HepG2 (cell line): ENCODE measurements at regions not wholly inside any gene's neighbourhood (a gene's known extent, or its start where the extent isn't known, plus 50 kb on each side); places are given as distances from the start of the nearest gene placed in this dataset.

Experiments used
- ATAC-seq: fragments of 200-7000 bp; cut with Tn5 transposase; 3 replicates; pipeline ENCODE4 v1.9.1; 2020; ENCODE audit warnings: mild to moderate bottlenecking, moderate library complexity
- BruUV-seq: library from RNA; stranded (reverse); fragments of 400-500 nt; replicated peaks from 2 replicates; lab custom pipeline; 2021; lab: Mats Ljungman, UMichigan
- CTCF ChIA-PET: fragments of 300-600 bp; formaldehyde crosslinking; extraction: SDS; loops from one replicate; lab custom pipeline; 2021; ENCODE audit warnings: low total read pairs, inconsistent platforms, low intra/inter-chr PET ratio; lab: Yijun Ruan, JAX
- POLR2A ChIA-PET: fragments of 350-600 bp; sonication (Branson Sonifier 250); formaldehyde crosslinking; loops from one replicate; lab custom pipeline; 2020; ENCODE audit warnings: antibody characterized with exemption, inconsistent platforms; lab: Yijun Ruan, JAX
- DNase-seq: peaks from one replicate; pipeline ENCODE4 v3.0.0-alpha.2; 2015; ENCODE audit warnings: low spot score
- FAIRE-seq: peaks from 3 replicates; lab custom pipeline; 2011; peaks lifted over from hg19 to GRCh38; lab: Jason Lieb, UNC
- H2AFZ ChIP-seq: one replicate; pipeline ENCODE4 v1.6.1; 2011; ENCODE audit warnings: low read length, inconsistent platforms
- H3K27ac ChIP-seq: fragments of 300-600 bp; 3 replicates; pipeline ENCODE4 v1.8.0; 2011; ENCODE audit warnings: mixed run types, mild to moderate bottlenecking, mixed read lengths, low read length, inconsistent platforms; ENCODE audit not compliant: insufficient read depth; ENCODE audit errors: extremely low read length
- H3K27me3 ChIP-seq, 2 experiments: fragments of 200-600 bp in 1 of 2; 2 replicates in 1 of 2; 3 replicates in 1 of 2; pipeline versions ENCODE4 v1.6.0 to v1.8.0; 2011; ENCODE audit warnings: low read length in 2 of 2, mild to moderate bottlenecking in 2 of 2, moderate library complexity in 2 of 2, inconsistent platforms in 1 of 2; ENCODE audit not compliant: insufficient read depth in 2 of 2, control insufficient read depth in 1 of 2
- H3K36me3 ChIP-seq, 2 experiments: fragments of 200-600 bp in 1 of 2; replicated peaks in 1 of 2; 2 replicates in 1 of 2; 3 replicates in 1 of 2; pipeline versions ENCODE4 v1.5.1 to v1.8.0; 2011; ENCODE audit warnings: low read length in 2 of 2, inconsistent platforms in 1 of 2; ENCODE audit not compliant: insufficient read depth in 2 of 2, control insufficient read depth in 1 of 2
- H3K4me1 ChIP-seq: 2 replicates; pipeline ENCODE4 v1.5.1; 2012; ENCODE audit warnings: low read length, inconsistent platforms; ENCODE audit not compliant: insufficient read depth
- H3K4me2 ChIP-seq: 2 replicates; pipeline ENCODE4 v1.6.0; 2011; ENCODE audit warnings: low read depth, low read length, inconsistent platforms
- H3K4me3 ChIP-seq, 3 experiments: fragments of 200-600 bp in 1 of 3; sonication (generic), shearing (Covaris generic) in 1 of 3; replicated peaks in 1 of 3; 2 replicates each; pipeline ENCODE4 v1.5.1; 2011 to 2016; ENCODE audit warnings: low read length in 3 of 3, inconsistent platforms in 2 of 3, low read depth in 2 of 3, mild to moderate bottlenecking in 2 of 3, control low read depth in 1 of 3, mixed read lengths in 1 of 3; ENCODE audit not compliant: insufficient read depth in 1 of 3
- H3K79me2 ChIP-seq: one replicate; pipeline ENCODE4 v1.6.1; 2011; ENCODE audit warnings: low read length, inconsistent platforms; ENCODE audit not compliant: insufficient read depth
- H3K9ac ChIP-seq: 2 replicates; pipeline ENCODE4 v1.6.0; 2011; ENCODE audit warnings: mild to moderate bottlenecking, low read depth, low read length, inconsistent platforms; ENCODE audit not compliant: insufficient read depth
- H3K9me3 ChIP-seq: 2 replicates; pipeline ENCODE4 v1.5.1; 2012; ENCODE audit warnings: mild to moderate bottlenecking, low read length
- H4K20me1 ChIP-seq: 2 replicates; pipeline ENCODE4 v1.6.0; 2011; ENCODE audit warnings: inconsistent platforms, mild to moderate bottlenecking, low read length, moderate library complexity; ENCODE audit not compliant: insufficient read depth
- GPN1 ChIP-seq: sonication (generic); formaldehyde crosslinking; IDR thresholded peaks from 2 replicates; pipeline ENCODE4 v1.5.1; 2020; ENCODE audit warnings: missing genetic modification reagents, borderline replicate concordance
- KMT2B ChIP-seq: IDR thresholded peaks from 2 replicates; pipeline ENCODE4 v1.6.1; 2016; ENCODE audit warnings: missing genetic modification reagents, missing compliant biosample characterization
- MBD4 ChIP-seq: IDR thresholded peaks from 2 replicates; pipeline ENCODE4 v1.6.1; 2012; ENCODE audit warnings: low read length, inconsistent platforms, borderline replicate concordance
- MEIS2 ChIP-seq: sonication (generic); formaldehyde crosslinking; IDR thresholded peaks from 2 replicates; pipeline ENCODE4 v1.9.0; 2021; ENCODE audit warnings: mild to moderate bottlenecking, missing genetic modification reagents
- TBL1XR1 ChIP-seq: fragments of 150-350 bp; IDR thresholded peaks from 2 replicates; pipeline ENCODE4 v1.6.1; 2014; ENCODE audit warnings: borderline replicate concordance, low read length; ENCODE audit not compliant: partially characterized antibody
- TCF7L2 ChIP-seq: IDR thresholded peaks from 2 replicates; pipeline ENCODE4 v1.6.1; 2011; ENCODE audit warnings: mild to moderate bottlenecking, low read depth, low read length, moderate library complexity
- ZNF333 ChIP-seq: sonication (generic); formaldehyde crosslinking; IDR thresholded peaks from 2 replicates; pipeline ENCODE4 v1.4.0; 2020; ENCODE audit warnings: mild to moderate bottlenecking, missing genetic modification reagents, borderline replicate concordance
- ZNF557 ChIP-seq: sonication (generic); formaldehyde crosslinking; IDR thresholded peaks from 2 replicates; pipeline ENCODE4 v1.4.0; 2020; ENCODE audit warnings: missing genetic modification reagents
- ZNF629 ChIP-seq: sonication (generic); formaldehyde crosslinking; conservative IDR thresholded peaks from 2 replicates; pipeline ENCODE4 v1.5.0; 2020; ENCODE audit warnings: missing genetic modification reagents
- whole genome bisulfite sequencing: methylation state at CpG from one replicate; pipeline ENCODE4 v1.1.6; 2017; ENCODE audit warnings: low lambda C conversion rate; 5-methylcytosine and 5-hydroxymethylcytosine counted together
- in situ Hi-C: cut with HindIII; loops from 2 replicates; pipeline ENCODE4 v1.10.0; 2017; ENCODE audit warnings: low pct_unique_long_range_greater_than_20kb; ENCODE audit not compliant: extremely low pct_ligation_motif_present
- intact Hi-C: fragments of 100-400 bp; cut with micrococcal nuclease; formaldehyde crosslinking; loops from one replicate; pipeline ENCODE4 v1.10.0; 2022; ENCODE audit not compliant: unreplicated experiment
- TF ChIP-seq, protein P1 (sequence below): sonication (generic); formaldehyde crosslinking; IDR thresholded peaks from 2 replicates; pipeline ENCODE4 v1.9.0; 2021; ENCODE audit warnings: missing genetic modification reagents, borderline replicate concordance
- TF ChIP-seq, protein P2 (sequence below): sonication (generic); formaldehyde crosslinking; IDR thresholded peaks from 2 replicates; pipeline ENCODE4 v1.5.0; 2020; ENCODE audit warnings: mild to moderate bottlenecking, missing genetic modification reagents

DNA sequence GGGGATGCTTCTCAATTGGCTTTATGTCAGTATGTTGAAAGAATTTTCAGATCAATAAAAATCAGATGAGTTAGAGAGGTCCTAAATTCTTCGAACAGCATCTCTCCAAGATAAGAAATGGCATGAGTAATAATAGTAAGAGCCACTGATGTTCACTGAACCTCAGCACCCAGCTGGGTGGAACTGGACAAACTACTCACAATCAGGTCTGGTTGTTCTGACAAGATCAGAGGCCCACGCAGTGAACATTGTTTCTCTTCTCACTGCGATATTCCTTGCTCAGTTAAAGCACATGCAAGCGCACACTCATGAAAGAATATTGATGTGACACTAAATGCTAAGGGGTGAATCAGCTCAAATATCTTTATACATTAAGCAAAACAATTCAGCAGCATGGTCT lies 351.0 kb upstream of the AMELY start:
- ATAC-seq (no peak), FAIRE-seq (no peak), DNase-seq (no peak)
- Histone ChIP-seq H3K9ac (no peak overlapping the region), H2AFZ (no peak overlapping the region), H3K9me3 (no peaks in the 10 kb centered on the region), H3K27me3 (no peaks in the 10 kb centered on the region), H3K4me3 (no peak overlapping the region), H3K4me2 (no peak overlapping the region), H4K20me1 (no peaks in the 10 kb centered on the region), H3K36me3 (no peaks in the 10 kb centered on the region), H3K79me2 (no peaks in the 10 kb centered on the region), H3K4me1 (no peaks in the 10 kb centered on the region)
- BruUV-seq = no TSS peak
- WGBS = 92% methylated on average over 1 of the region's 4 CpGs
- in situ Hi-C loops (no loop called here), intact Hi-C loops (no loop called here)
- CTCF ChIA-PET = no interaction called here
- POLR2A ChIA-PET = no interaction called here
- TF ChIP-seq TCF7L2 = no peak
- no peak for TF ChIP-seq TBL1XR1
- no peak for TF ChIP-seq ZNF629
- no peak for TF ChIP-seq GPN1 (CRISPR knock-in tag)
- TF ChIP-seq MEIS2 (CRISPR knock-in tag) = no peak
- TF ChIP-seq, protein P1, sequence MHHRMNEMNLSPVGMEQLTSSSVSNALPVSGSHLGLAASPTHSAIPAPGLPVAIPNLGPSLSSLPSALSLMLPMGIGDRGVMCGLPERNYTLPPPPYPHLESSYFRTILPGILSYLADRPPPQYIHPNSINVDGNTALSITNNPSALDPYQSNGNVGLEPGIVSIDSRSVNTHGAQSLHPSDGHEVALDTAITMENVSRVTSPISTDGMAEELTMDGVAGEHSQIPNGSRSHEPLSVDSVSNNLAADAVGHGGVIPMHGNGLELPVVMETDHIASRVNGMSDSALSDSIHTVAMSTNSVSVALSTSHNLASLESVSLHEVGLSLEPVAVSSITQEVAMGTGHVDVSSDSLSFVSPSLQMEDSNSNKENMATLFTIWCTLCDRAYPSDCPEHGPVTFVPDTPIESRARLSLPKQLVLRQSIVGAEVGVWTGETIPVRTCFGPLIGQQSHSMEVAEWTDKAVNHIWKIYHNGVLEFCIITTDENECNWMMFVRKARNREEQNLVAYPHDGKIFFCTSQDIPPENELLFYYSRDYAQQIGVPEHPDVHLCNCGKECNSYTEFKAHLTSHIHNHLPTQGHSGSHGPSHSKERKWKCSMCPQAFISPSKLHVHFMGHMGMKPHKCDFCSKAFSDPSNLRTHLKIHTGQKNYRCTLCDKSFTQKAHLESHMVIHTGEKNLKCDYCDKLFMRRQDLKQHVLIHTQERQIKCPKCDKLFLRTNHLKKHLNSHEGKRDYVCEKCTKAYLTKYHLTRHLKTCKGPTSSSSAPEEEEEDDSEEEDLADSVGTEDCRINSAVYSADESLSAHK = no peak
- TF ChIP-seq, protein P2, sequence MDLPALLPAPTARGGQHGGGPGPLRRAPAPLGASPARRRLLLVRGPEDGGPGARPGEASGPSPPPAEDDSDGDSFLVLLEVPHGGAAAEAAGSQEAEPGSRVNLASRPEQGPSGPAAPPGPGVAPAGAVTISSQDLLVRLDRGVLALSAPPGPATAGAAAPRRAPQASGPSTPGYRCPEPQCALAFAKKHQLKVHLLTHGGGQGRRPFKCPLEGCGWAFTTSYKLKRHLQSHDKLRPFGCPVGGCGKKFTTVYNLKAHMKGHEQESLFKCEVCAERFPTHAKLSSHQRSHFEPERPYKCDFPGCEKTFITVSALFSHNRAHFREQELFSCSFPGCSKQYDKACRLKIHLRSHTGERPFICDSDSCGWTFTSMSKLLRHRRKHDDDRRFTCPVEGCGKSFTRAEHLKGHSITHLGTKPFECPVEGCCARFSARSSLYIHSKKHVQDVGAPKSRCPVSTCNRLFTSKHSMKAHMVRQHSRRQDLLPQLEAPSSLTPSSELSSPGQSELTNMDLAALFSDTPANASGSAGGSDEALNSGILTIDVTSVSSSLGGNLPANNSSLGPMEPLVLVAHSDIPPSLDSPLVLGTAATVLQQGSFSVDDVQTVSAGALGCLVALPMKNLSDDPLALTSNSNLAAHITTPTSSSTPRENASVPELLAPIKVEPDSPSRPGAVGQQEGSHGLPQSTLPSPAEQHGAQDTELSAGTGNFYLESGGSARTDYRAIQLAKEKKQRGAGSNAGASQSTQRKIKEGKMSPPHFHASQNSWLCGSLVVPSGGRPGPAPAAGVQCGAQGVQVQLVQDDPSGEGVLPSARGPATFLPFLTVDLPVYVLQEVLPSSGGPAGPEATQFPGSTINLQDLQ (CRISPR knock-in tag) = no peak
- no peak for TF ChIP-seq KMT2B (CRISPR knock-in tag)
- no peak for TF ChIP-seq ZNF333
- TF ChIP-seq ZNF557 = no peak
- TF ChIP-seq MBD4 = no peak
- TF ChIP-seq, all 625 proteins: peak for 0
- H3K27ac ChIP-seq = no peak overlapping the region
